ENCODE measurements at regions not wholly inside any gene's neighbourhood (a gene's known extent, or its start where the extent isn't known, plus 50 kb on each side); places are given as distances from the start of the nearest gene placed in this dataset.

DNA sequence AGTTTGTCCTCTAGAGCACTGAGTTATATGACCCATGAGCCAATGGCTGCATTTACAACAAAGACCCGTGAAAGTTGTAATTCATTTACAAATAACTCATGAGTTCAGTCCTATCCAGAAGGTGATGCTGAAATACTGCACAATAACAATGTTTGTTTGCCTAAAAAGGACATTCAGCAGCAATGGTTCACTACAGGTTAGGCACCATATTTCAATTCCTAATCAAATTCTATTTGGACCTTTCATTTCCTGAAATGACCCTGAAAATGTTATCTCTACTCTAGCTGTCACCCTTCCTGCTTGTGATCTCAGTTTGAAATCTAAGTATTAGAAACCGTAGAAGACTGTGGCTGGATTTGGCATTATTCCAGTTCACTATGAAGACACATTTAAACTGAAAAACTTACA lies 191.2 kb upstream of the SAMSN1 start:
- Histone ChIP-seq H3K9me2 (replicated peaks; ENCODE audit: low read depth, low read length) (no peaks in the 10 kb centered on the region), H3K79me2 (ENCODE audit: insufficient read depth, low read length) (no peaks in the 10 kb centered on the region), H3F3A (ENCODE audit: low read depth) (no peaks in the 10 kb centered on the region), H3K36me3 (ENCODE audit: insufficient read depth, low read length) (no peaks in the 10 kb centered on the region), H3K4me3 (ENCODE audit: low read length, poor library complexity, severe bottlenecking) (no peak overlapping the region), H4K20me1 (ENCODE audit: insufficient read depth, low read length, poor library complexity, severe bottlenecking) (no peaks in the 10 kb centered on the region), H3K9ac (ENCODE audit: low read depth, low read length, poor library complexity, severe bottlenecking) (no peak overlapping the region), H3K9me3 (ENCODE audit: insufficient read depth, low read depth, low read length) (no peaks in the 10 kb centered on the region), H2AFZ (ENCODE audit: low read length) (no peak overlapping the region; the same call in 1 of the 2 replicates), H3K4me2 (ENCODE audit: low read depth, low read length, poor library complexity, severe bottlenecking) (peak overlapping the region; percentile 33), H3K27me3 (ENCODE audit: insufficient read depth, low read length, poor library complexity, severe bottlenecking) (no peaks in the 10 kb centered on the region), H3K4me1 (ENCODE audit: insufficient read depth, low read length, poor library complexity, severe bottlenecking) (peaks cover 19% of the 10 kb centered on the region)
- TF ChIP-seq, protein P1, sequence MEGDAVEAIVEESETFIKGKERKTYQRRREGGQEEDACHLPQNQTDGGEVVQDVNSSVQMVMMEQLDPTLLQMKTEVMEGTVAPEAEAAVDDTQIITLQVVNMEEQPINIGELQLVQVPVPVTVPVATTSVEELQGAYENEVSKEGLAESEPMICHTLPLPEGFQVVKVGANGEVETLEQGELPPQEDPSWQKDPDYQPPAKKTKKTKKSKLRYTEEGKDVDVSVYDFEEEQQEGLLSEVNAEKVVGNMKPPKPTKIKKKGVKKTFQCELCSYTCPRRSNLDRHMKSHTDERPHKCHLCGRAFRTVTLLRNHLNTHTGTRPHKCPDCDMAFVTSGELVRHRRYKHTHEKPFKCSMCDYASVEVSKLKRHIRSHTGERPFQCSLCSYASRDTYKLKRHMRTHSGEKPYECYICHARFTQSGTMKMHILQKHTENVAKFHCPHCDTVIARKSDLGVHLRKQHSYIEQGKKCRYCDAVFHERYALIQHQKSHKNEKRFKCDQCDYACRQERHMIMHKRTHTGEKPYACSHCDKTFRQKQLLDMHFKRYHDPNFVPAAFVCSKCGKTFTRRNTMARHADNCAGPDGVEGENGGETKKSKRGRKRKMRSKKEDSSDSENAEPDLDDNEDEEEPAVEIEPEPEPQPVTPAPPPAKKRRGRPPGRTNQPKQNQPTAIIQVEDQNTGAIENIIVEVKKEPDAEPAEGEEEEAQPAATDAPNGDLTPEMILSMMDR (conservative IDR thresholded peaks at IDR 0.05; ENCODE audit: low read length) = no peak
- no peak for TF ChIP-seq EZH2phosphoT487 (IDR thresholded peaks at IDR 0.05; ENCODE audit: borderline replicate concordance)

GRCh38 chr21:14736672-14737071 lies 190.6 kb upstream of the SAMSN1 start:
- Histone ChIP-seq H3K9me2 (replicated peaks; ENCODE audit: low read depth, low read length) (no peaks in the 10 kb centered on the region), H3K27me3 (ENCODE audit: insufficient read depth, low read length, poor library complexity, severe bottlenecking) (no peaks in the 10 kb centered on the region), H3F3A (ENCODE audit: low read depth) (no peaks in the 10 kb centered on the region), H3K4me1 (ENCODE audit: insufficient read depth, low read length, poor library complexity, severe bottlenecking) (peaks cover 19% of the 10 kb centered on the region), H3K79me2 (ENCODE audit: insufficient read depth, low read length) (no peaks in the 10 kb centered on the region), H3K36me3 (ENCODE audit: insufficient read depth, low read length) (no peaks in the 10 kb centered on the region), H3K9me3 (ENCODE audit: insufficient read depth, low read depth, low read length) (no peaks in the 10 kb centered on the region), H3K4me3 (ENCODE audit: low read length, poor library complexity, severe bottlenecking) (no peak overlapping the region), H3K4me2 (ENCODE audit: low read depth, low read length, poor library complexity, severe bottlenecking) (no peak overlapping the region), H4K20me1 (ENCODE audit: insufficient read depth, low read length, poor library complexity, severe bottlenecking) (no peaks in the 10 kb centered on the region), H3K9ac (ENCODE audit: low read depth, low read length, poor library complexity, severe bottlenecking) (no peak overlapping the region), H2AFZ (ENCODE audit: low read length) (no peak overlapping the region)
- TF ChIP-seq, protein P1 (conservative IDR thresholded peaks at IDR 0.05; ENCODE audit: low read length) = no peak
- TF ChIP-seq EZH2phosphoT487 (IDR thresholded peaks at IDR 0.05; ENCODE audit: borderline replicate concordance) = no peak

GRCh38 chr21:14736162-14736561 lies 190.0 kb upstream of the SAMSN1 start:
- Histone ChIP-seq H3K79me2 (ENCODE audit: insufficient read depth, low read length) (no peaks in the 10 kb centered on the region), H3K4me1 (ENCODE audit: insufficient read depth, low read length, poor library complexity, severe bottlenecking) (peaks cover 19% of the 10 kb centered on the region), H3K9me2 (replicated peaks; ENCODE audit: low read depth, low read length) (no peaks in the 10 kb centered on the region), H4K20me1 (ENCODE audit: insufficient read depth, low read length, poor library complexity, severe bottlenecking) (no peaks in the 10 kb centered on the region), H3K9me3 (ENCODE audit: insufficient read depth, low read depth, low read length) (no peaks in the 10 kb centered on the region), H3F3A (ENCODE audit: low read depth) (no peaks in the 10 kb centered on the region), H2AFZ (ENCODE audit: low read length) (no peak overlapping the region), H3K9ac (ENCODE audit: low read depth, low read length, poor library complexity, severe bottlenecking) (no peak overlapping the region), H3K4me3 (ENCODE audit: low read length, poor library complexity, severe bottlenecking) (no peak overlapping the region), H3K4me2 (ENCODE audit: low read depth, low read length, poor library complexity, severe bottlenecking) (no peak overlapping the region), H3K27me3 (ENCODE audit: insufficient read depth, low read length, poor library complexity, severe bottlenecking) (no peaks in the 10 kb centered on the region), H3K36me3 (ENCODE audit: insufficient read depth, low read length) (no peaks in the 10 kb centered on the region)
- TF ChIP-seq, protein P1 (conservative IDR thresholded peaks at IDR 0.05; ENCODE audit: low read length) = no peak
- TF ChIP-seq EZH2phosphoT487 (IDR thresholded peaks at IDR 0.05; ENCODE audit: borderline replicate concordance) = no peak

All from Loucy (cell line).